ENCODE measurements at regions not wholly inside any gene's neighbourhood (a gene's known extent, or its start where the extent isn't known, plus 50 kb on each side); places are given as distances from the start of the nearest gene placed in this dataset.

- TF ChIP-seq, protein P1, sequence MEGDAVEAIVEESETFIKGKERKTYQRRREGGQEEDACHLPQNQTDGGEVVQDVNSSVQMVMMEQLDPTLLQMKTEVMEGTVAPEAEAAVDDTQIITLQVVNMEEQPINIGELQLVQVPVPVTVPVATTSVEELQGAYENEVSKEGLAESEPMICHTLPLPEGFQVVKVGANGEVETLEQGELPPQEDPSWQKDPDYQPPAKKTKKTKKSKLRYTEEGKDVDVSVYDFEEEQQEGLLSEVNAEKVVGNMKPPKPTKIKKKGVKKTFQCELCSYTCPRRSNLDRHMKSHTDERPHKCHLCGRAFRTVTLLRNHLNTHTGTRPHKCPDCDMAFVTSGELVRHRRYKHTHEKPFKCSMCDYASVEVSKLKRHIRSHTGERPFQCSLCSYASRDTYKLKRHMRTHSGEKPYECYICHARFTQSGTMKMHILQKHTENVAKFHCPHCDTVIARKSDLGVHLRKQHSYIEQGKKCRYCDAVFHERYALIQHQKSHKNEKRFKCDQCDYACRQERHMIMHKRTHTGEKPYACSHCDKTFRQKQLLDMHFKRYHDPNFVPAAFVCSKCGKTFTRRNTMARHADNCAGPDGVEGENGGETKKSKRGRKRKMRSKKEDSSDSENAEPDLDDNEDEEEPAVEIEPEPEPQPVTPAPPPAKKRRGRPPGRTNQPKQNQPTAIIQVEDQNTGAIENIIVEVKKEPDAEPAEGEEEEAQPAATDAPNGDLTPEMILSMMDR (IDR thresholded peaks at IDR 0.05; ENCODE audit: low read depth, low read length, missing input control), result no peak
- TF ChIP-seq TAF1 (conservative IDR thresholded peaks at IDR 0.05) (no peak), SP1 (IDR thresholded peaks at IDR 0.05) (no peak), YY1 (IDR thresholded peaks at IDR 0.05) (no peak), GABPA (IDR thresholded peaks at IDR 0.05 in 1 of 2, conservative IDR thresholded peaks at IDR 0.05 in 1 of 2) (no peak), EGR1 (IDR thresholded peaks at IDR 0.05; ENCODE audit: low read depth in 2 of 2) (no peak), REST (IDR thresholded peaks at IDR 0.05) (no peak)
These were observed 305.8 kb downstream of the LRFN2 start for GRCh38 chr6:40281402-40281801.
